ENCODE measurements at regions not wholly inside any gene's neighbourhood (a gene's known extent, or its start where the extent isn't known, plus 50 kb on each side); places are given as distances from the start of the nearest gene placed in this dataset.

GRCh38 chr18:59820663-59821062 lies 79.1 kb upstream of the PMAIP1 start:
- no peaks in the 10 kb centered on the region for H3F3A ChIP-seq (ENCODE audit: low read depth)
- TF ChIP-seq EZH2phosphoT487 (IDR thresholded peaks at IDR 0.05; ENCODE audit: borderline replicate concordance), result no peak
- H4K20me1 ChIP-seq (ENCODE audit: insufficient read depth, low read length, poor library complexity, severe bottlenecking), result no peaks in the 10 kb centered on the region
- no peak overlapping the region for H3K4me3 ChIP-seq (ENCODE audit: low read length, poor library complexity, severe bottlenecking)
- H3K9me2 ChIP-seq (replicated peaks; ENCODE audit: low read depth, low read length), result no peaks in the 10 kb centered on the region
- H3K27me3 ChIP-seq (ENCODE audit: insufficient read depth, low read length, poor library complexity, severe bottlenecking), result no peaks in the 10 kb centered on the region
- no peak overlapping the region for H3K4me2 ChIP-seq (ENCODE audit: low read depth, low read length, poor library complexity, severe bottlenecking)
- no peaks in the 10 kb centered on the region for H3K9me3 ChIP-seq (ENCODE audit: insufficient read depth, low read depth, low read length)
- H3K9ac ChIP-seq (ENCODE audit: low read depth, low read length, poor library complexity, severe bottlenecking), result no peak overlapping the region
- no peaks in the 10 kb centered on the region for H3K36me3 ChIP-seq (ENCODE audit: insufficient read depth, low read length)
- no peaks in the 10 kb centered on the region for H3K4me1 ChIP-seq (ENCODE audit: insufficient read depth, low read length, poor library complexity, severe bottlenecking)
- H3K79me2 ChIP-seq (ENCODE audit: insufficient read depth, low read length), result no peaks in the 10 kb centered on the region
- H2AFZ ChIP-seq (ENCODE audit: low read length), result no peak overlapping the region

GRCh38 chr18:59818769-59819168 lies 81.0 kb upstream of the PMAIP1 start:
- no peaks in the 10 kb centered on the region for H3K4me1 ChIP-seq (ENCODE audit: insufficient read depth, low read length, poor library complexity, severe bottlenecking)
- H3K27me3 ChIP-seq (ENCODE audit: insufficient read depth, low read length, poor library complexity, severe bottlenecking), result no peaks in the 10 kb centered on the region
- H3K9me2 ChIP-seq (replicated peaks; ENCODE audit: low read depth, low read length), result no peaks in the 10 kb centered on the region
- H2AFZ ChIP-seq (ENCODE audit: low read length), result no peak overlapping the region
- H3K79me2 ChIP-seq (ENCODE audit: insufficient read depth, low read length), result no peaks in the 10 kb centered on the region
- no peak overlapping the region for H3K4me3 ChIP-seq (ENCODE audit: low read length, poor library complexity, severe bottlenecking)
- no peak overlapping the region for H3K4me2 ChIP-seq (ENCODE audit: low read depth, low read length, poor library complexity, severe bottlenecking)
- H4K20me1 ChIP-seq (ENCODE audit: insufficient read depth, low read length, poor library complexity, severe bottlenecking), result no peaks in the 10 kb centered on the region
- no peaks in the 10 kb centered on the region for H3K36me3 ChIP-seq (ENCODE audit: insufficient read depth, low read length)
- TF ChIP-seq, protein P1, sequence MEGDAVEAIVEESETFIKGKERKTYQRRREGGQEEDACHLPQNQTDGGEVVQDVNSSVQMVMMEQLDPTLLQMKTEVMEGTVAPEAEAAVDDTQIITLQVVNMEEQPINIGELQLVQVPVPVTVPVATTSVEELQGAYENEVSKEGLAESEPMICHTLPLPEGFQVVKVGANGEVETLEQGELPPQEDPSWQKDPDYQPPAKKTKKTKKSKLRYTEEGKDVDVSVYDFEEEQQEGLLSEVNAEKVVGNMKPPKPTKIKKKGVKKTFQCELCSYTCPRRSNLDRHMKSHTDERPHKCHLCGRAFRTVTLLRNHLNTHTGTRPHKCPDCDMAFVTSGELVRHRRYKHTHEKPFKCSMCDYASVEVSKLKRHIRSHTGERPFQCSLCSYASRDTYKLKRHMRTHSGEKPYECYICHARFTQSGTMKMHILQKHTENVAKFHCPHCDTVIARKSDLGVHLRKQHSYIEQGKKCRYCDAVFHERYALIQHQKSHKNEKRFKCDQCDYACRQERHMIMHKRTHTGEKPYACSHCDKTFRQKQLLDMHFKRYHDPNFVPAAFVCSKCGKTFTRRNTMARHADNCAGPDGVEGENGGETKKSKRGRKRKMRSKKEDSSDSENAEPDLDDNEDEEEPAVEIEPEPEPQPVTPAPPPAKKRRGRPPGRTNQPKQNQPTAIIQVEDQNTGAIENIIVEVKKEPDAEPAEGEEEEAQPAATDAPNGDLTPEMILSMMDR (conservative IDR thresholded peaks at IDR 0.05; ENCODE audit: low read length), result no peak
- no peak for TF ChIP-seq EZH2phosphoT487 (IDR thresholded peaks at IDR 0.05; ENCODE audit: borderline replicate concordance)
- no peak overlapping the region for H3K9ac ChIP-seq (ENCODE audit: low read depth, low read length, poor library complexity, severe bottlenecking)
- no peaks in the 10 kb centered on the region for H3K9me3 ChIP-seq (ENCODE audit: insufficient read depth, low read depth, low read length)
- no peaks in the 10 kb centered on the region for H3F3A ChIP-seq (ENCODE audit: low read depth)

GRCh38 chr18:59814891-59815290 lies 84.9 kb upstream of the PMAIP1 start:
- H3K4me1 ChIP-seq (ENCODE audit: insufficient read depth, low read length, poor library complexity, severe bottlenecking), result no peaks in the 10 kb centered on the region
- H3K4me3 ChIP-seq (ENCODE audit: low read length, poor library complexity, severe bottlenecking), result no peak overlapping the region
- no peak for TF ChIP-seq EZH2phosphoT487 (IDR thresholded peaks at IDR 0.05; ENCODE audit: borderline replicate concordance)
- TF ChIP-seq, protein P1 (conservative IDR thresholded peaks at IDR 0.05; ENCODE audit: low read length), result no peak
- no peak overlapping the region for H2AFZ ChIP-seq (ENCODE audit: low read length)
- H3K79me2 ChIP-seq (ENCODE audit: insufficient read depth, low read length), result no peaks in the 10 kb centered on the region
- H3F3A ChIP-seq (ENCODE audit: low read depth), result no peaks in the 10 kb centered on the region
- no peaks in the 10 kb centered on the region for H3K9me2 ChIP-seq (replicated peaks; ENCODE audit: low read depth, low read length)
- no peaks in the 10 kb centered on the region for H3K9me3 ChIP-seq (ENCODE audit: insufficient read depth, low read depth, low read length)
- H4K20me1 ChIP-seq (ENCODE audit: insufficient read depth, low read length, poor library complexity, severe bottlenecking), result no peaks in the 10 kb centered on the region
- H3K4me2 ChIP-seq (ENCODE audit: low read depth, low read length, poor library complexity, severe bottlenecking), result no peak overlapping the region
- no peaks in the 10 kb centered on the region for H3K27me3 ChIP-seq (ENCODE audit: insufficient read depth, low read length, poor library complexity, severe bottlenecking)
- no peak overlapping the region for H3K9ac ChIP-seq (ENCODE audit: low read depth, low read length, poor library complexity, severe bottlenecking)
- H3K36me3 ChIP-seq (ENCODE audit: insufficient read depth, low read length), result no peaks in the 10 kb centered on the region

DNA sequence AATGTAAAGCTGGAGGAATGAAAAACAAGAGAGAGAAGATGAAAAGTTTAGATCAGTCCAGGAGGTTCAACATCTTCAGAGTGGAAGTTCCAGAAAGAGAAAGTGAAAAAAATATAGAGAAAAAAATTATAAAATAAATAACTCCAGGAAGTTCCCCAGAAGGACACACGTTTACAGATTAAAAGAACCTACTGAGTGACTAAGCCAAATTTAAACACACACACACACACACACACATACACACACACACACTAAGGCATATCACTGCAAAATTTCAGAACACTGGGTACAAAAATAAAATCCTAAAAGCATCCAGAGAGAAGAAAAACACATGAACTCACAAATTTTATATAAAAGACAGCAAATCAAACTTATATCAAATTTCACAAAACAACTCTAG lies 85.9 kb upstream of the PMAIP1 start:
- H3K9ac ChIP-seq (ENCODE audit: low read depth, low read length, poor library complexity, severe bottlenecking), result no peak overlapping the region
- TF ChIP-seq, protein P1 (conservative IDR thresholded peaks at IDR 0.05; ENCODE audit: low read length), result no peak
- TF ChIP-seq EZH2phosphoT487 (IDR thresholded peaks at IDR 0.05; ENCODE audit: borderline replicate concordance), result no peak
- no peaks in the 10 kb centered on the region for H3K36me3 ChIP-seq (ENCODE audit: insufficient read depth, low read length)

More for the DNA sequence above, 85.9 kb upstream of the PMAIP1 start:
- Histone ChIP-seq H2AFZ (ENCODE audit: low read length) (no peak overlapping the region), H3K9me2 (replicated peaks; ENCODE audit: low read depth, low read length) (no peaks in the 10 kb centered on the region), H3K4me2 (ENCODE audit: low read depth, low read length, poor library complexity, severe bottlenecking) (no peak overlapping the region), H3K4me1 (ENCODE audit: insufficient read depth, low read length, poor library complexity, severe bottlenecking) (no peaks in the 10 kb centered on the region), H3K79me2 (ENCODE audit: insufficient read depth, low read length) (no peaks in the 10 kb centered on the region), H4K20me1 (ENCODE audit: insufficient read depth, low read length, poor library complexity, severe bottlenecking) (no peaks in the 10 kb centered on the region), H3K27me3 (ENCODE audit: insufficient read depth, low read length, poor library complexity, severe bottlenecking) (no peaks in the 10 kb centered on the region), H3K9me3 (ENCODE audit: insufficient read depth, low read depth, low read length) (no peaks in the 10 kb centered on the region), H3K4me3 (ENCODE audit: low read length, poor library complexity, severe bottlenecking) (no peak overlapping the region), H3F3A (ENCODE audit: low read depth) (no peaks in the 10 kb centered on the region)

Data from Loucy (cell line).